ENCODE measurements at regions not wholly inside any gene's neighbourhood (a gene's known extent, or its start where the extent isn't known, plus 50 kb on each side); places are given as distances from the start of the nearest gene placed in this dataset.

DNA sequence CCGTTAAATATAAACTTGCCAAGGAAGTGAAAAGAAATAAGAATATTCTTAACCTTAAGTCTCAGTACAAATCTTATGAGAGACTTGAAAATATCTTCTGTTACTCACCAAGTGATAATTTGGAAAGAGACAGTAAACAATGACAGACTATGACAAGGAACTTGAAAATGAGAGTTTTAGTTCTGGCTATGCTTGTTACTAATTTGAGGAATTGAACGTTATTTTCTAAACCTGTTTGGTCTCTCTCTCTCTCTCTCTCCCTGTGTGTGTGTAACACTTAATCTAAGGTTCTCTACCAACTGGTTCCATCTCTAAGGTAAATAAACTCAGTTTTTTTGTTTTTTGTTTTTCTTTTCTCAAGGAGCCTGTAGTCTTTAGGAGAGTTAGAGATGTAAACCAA, 161.8 kb downstream of the AMY1C start:
- TF ChIP-seq CTCF (IDR thresholded peaks at IDR 0.05), result no peak
- TF ChIP-seq ZFX (IDR thresholded peaks at IDR 0.05; ENCODE audit: borderline replicate concordance), result no peak
